Right lobe of liver (tissue), 4 donors: ENCODE measurements at regions not wholly inside any gene's neighbourhood (a gene's known extent, or its start where the extent isn't known, plus 50 kb on each side); places are given as distances from the start of the nearest gene placed in this dataset.
"Not testable (repeated sequence)": the region's sequence is repeated elsewhere in the genome, so short reads cannot be mapped to it uniquely, and the experiment has no call there.

ENCODE experiments used
- CTCF ChIP-seq, 4 donors: fragments of 200-600 bp in 3 of 4; fragments of 450-650 bp in 1 of 4; IDR thresholded peaks; one replicate each; pipeline versions ENCODE4 v1.5.1 to v1.8.0; 2016 to 2022; ENCODE audit warnings: antibody characterized with exemption in 4 of 4, mild to moderate bottlenecking in 2 of 4
- POLR2A ChIP-seq: fragments of 450-650 bp; IDR thresholded peaks from one replicate; pipeline ENCODE4 v1.6.1; 2017; ENCODE audit warnings: antibody characterized with exemption, mild to moderate bottlenecking
- donor health status: DM: no; HTN: no; CAD: no.
- donor health status: DM: no; HTN: no; CAD: no.
- donor health status: DM: no; HTN: yes; CAD: no.

DNA sequence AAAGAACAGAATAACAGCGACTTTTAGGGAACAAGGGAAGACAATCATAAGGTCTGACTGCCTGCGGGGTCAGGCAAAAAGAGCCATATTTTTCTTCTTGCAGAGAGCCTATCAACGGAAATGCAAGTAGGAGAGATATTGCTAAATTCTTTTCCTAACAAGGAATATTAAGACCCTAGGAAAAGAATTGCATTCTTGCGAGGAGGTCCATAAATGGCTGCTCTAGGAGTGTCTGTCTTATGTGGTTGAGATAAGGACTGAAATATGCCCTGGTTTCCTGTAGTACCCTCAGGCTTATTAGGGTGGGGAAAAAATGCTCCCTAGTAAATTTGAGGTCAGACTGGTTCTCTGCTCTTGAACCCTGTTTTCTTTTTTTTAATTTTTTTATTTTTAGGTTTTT is 81.7 kb downstream of the VCAM1 start:
- TF ChIP-seq CTCF (IDR thresholded peaks at IDR 0.05); POLR2A: not testable (repeated sequence)
